MM.1S (cell line): ENCODE measurements at regions not wholly inside any gene's neighbourhood (a gene's known extent, or its start where the extent isn't known, plus 50 kb on each side); places are given as distances from the start of the nearest gene placed in this dataset.

ENCODE experiments used
- EZH2 ChIP-seq: fragments of 300-600 bp; sonication (generic); optimal IDR thresholded peaks from 2 replicates; pipeline ENCODE3; 2017; ENCODE audit warnings: low read depth, mild to moderate bottlenecking, antibody characterized with exemption, low read length, mixed read lengths
- EZH2phosphoT487 ChIP-seq: fragments of 300-600 bp; sonication (generic); IDR thresholded peaks from 2 replicates; pipeline ENCODE4 v1.6.1; 2018; ENCODE audit warnings: antibody characterized with exemption, low read length
- TF ChIP-seq, protein P1 (sequence below): fragments of 300-600 bp; sonication (generic); IDR thresholded peaks from 2 replicates; pipeline ENCODE4 v1.5.1; 2016; ENCODE audit warnings: antibody characterized with exemption, low read length, mixed read lengths

DNA sequence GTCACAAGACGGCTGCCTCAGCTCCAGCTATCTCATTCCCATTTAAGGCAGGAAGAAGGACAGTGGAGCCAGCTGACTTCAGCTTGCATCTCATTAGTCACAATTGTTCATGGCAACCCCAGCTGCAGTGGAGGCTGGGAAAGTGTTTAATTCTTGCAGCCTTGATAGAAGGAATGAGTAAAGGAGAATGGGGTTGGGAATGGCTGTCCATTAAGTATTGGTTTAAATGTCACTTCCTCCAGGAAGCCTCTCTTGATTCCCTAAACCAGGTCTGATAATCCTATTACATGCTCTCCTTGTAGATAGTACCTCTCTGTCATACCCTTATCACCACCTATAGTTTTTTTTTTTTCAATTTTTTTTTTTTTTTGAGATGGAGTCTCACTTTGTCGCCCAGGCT, 166.4 kb downstream of the TFAP2C start:
- TF ChIP-seq, protein P1, sequence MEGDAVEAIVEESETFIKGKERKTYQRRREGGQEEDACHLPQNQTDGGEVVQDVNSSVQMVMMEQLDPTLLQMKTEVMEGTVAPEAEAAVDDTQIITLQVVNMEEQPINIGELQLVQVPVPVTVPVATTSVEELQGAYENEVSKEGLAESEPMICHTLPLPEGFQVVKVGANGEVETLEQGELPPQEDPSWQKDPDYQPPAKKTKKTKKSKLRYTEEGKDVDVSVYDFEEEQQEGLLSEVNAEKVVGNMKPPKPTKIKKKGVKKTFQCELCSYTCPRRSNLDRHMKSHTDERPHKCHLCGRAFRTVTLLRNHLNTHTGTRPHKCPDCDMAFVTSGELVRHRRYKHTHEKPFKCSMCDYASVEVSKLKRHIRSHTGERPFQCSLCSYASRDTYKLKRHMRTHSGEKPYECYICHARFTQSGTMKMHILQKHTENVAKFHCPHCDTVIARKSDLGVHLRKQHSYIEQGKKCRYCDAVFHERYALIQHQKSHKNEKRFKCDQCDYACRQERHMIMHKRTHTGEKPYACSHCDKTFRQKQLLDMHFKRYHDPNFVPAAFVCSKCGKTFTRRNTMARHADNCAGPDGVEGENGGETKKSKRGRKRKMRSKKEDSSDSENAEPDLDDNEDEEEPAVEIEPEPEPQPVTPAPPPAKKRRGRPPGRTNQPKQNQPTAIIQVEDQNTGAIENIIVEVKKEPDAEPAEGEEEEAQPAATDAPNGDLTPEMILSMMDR: no peak
- TF ChIP-seq EZH2: no peak
- TF ChIP-seq EZH2phosphoT487: no peak
